ENCODE measurements at regions not wholly inside any gene's neighbourhood (a gene's known extent, or its start where the extent isn't known, plus 50 kb on each side); places are given as distances from the start of the nearest gene placed in this dataset.
A peak's percentile ranks its signal among the peaks of the same experiment; 100 is the strongest.

DNA sequence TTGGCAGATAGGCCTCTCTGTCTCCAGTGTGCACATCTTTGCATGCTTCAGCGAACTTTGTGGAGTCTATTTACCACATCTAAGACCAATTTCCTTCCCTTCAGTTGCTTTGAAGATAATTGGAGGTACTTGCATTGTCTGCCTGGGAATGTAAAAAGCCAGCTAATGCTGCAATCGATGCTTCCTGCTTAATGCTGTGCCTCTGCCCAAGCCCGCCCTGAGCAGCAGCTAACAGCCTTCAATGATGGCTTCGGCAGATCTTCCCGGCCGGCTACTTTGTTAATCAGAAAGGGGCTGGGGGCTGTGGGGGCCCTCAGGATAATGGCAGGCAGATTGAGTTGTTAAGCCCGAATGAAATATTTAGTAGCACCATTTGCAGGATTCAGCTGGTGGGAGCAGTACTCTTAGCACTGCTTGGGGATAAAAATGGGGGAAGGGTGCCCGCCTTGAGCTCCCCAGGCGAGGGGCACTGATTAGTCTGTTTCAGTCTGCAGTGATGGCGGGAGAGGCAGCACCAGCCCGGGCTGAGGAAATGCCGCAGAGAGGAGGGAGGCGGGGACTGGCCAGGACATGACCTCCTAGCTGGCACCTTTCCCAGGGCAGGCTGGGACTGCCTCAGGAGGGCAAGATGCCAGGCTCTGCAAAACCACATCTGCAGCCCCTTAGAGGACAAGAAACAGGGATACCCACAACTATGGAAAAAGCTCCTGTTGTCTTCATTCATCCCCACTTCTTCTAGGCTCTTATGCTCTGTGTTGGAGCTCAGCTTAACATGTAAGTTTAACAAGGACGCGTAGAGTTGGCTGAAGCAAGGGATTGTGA lies 460.0 kb downstream of the BUD13 start:
- TF ChIP-seq EZH2phosphoT487 (IDR thresholded peaks at IDR 0.05; ENCODE audit: borderline replicate concordance, low read depth) (no peak), POLR2AphosphoS5 (IDR thresholded peaks at IDR 0.05; ENCODE audit: low read depth, low read length) (peak; percentile 65), TAF1 (IDR thresholded peaks at IDR 0.05; ENCODE audit: borderline replicate concordance, low read depth, low read length) (no peak), FOSL2 (IDR thresholded peaks at IDR 0.05; ENCODE audit: borderline replicate concordance, low read depth) (no peak), RXRA (IDR thresholded peaks at IDR 0.05; ENCODE audit: borderline replicate concordance, low read depth) (peak; percentile 97), RCOR1 (IDR thresholded peaks at IDR 0.05; ENCODE audit: low read length) (peak; percentile 33; the same call in 1 of the 2 replicates), MXI1 (IDR thresholded peaks at IDR 0.05; ENCODE audit: low read depth, low read length) (no peak), RAD21 (IDR thresholded peaks at IDR 0.05; ENCODE audit: low read length) (no peak; the same call in none of the 2 replicates), CHD2 (IDR thresholded peaks at IDR 0.05; ENCODE audit: low read length, partially characterized antibody) (peak; percentile 78), TCF12 (IDR thresholded peaks at IDR 0.05) (peak; percentile 94)
- TF ChIP-seq, protein P1, sequence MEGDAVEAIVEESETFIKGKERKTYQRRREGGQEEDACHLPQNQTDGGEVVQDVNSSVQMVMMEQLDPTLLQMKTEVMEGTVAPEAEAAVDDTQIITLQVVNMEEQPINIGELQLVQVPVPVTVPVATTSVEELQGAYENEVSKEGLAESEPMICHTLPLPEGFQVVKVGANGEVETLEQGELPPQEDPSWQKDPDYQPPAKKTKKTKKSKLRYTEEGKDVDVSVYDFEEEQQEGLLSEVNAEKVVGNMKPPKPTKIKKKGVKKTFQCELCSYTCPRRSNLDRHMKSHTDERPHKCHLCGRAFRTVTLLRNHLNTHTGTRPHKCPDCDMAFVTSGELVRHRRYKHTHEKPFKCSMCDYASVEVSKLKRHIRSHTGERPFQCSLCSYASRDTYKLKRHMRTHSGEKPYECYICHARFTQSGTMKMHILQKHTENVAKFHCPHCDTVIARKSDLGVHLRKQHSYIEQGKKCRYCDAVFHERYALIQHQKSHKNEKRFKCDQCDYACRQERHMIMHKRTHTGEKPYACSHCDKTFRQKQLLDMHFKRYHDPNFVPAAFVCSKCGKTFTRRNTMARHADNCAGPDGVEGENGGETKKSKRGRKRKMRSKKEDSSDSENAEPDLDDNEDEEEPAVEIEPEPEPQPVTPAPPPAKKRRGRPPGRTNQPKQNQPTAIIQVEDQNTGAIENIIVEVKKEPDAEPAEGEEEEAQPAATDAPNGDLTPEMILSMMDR (IDR thresholded peaks at IDR 0.05): no peak
- TF ChIP-seq, protein P2, sequence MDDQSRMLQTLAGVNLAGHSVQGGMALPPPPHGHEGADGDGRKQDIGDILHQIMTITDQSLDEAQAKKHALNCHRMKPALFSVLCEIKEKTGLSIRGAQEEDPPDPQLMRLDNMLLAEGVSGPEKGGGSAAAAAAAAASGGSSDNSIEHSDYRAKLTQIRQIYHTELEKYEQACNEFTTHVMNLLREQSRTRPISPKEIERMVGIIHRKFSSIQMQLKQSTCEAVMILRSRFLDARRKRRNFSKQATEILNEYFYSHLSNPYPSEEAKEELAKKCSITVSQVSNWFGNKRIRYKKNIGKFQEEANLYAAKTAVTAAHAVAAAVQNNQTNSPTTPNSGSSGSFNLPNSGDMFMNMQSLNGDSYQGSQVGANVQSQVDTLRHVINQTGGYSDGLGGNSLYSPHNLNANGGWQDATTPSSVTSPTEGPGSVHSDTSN (IDR thresholded peaks at IDR 0.05): peak; percentile 75
- TF ChIP-seq, protein P3, sequence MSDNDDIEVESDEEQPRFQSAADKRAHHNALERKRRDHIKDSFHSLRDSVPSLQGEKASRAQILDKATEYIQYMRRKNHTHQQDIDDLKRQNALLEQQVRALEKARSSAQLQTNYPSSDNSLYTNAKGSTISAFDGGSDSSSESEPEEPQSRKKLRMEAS (IDR thresholded peaks at IDR 0.05; ENCODE audit: low read depth): 0 out of 2 replicates have a peak, but pooled peaks have one; percentile 26

All from SK-N-SH (cell line).